Astrocyte (in vitro differentiated cells and primary cell): ENCODE measurements at regions not wholly inside any gene's neighbourhood (a gene's known extent, or its start where the extent isn't known, plus 50 kb on each side); places are given as distances from the start of the nearest gene placed in this dataset.
"Not testable (repeated sequence)": the region's sequence is repeated elsewhere in the genome, so short reads cannot be mapped to it uniquely, and the experiment has no call there.

Experiments used
- DNase-seq: peaks from one replicate; pipeline ENCODE4 v3.0.0-alpha.2; 2010; ENCODE audit warnings: low read depth
- FAIRE-seq: peaks from 2 replicates; lab custom pipeline; 2011; peaks lifted over from hg19 to GRCh38; lab: Jason Lieb, UNC
- H2AFZ ChIP-seq: 2 replicates; pipeline ENCODE4 v1.6.0; 2012; ENCODE audit warnings: low read depth, low read length, inconsistent platforms
- H3K27ac ChIP-seq: 2 replicates; pipeline ENCODE4 v1.5.1; 2011; ENCODE audit warnings: low read depth, low read length, inconsistent platforms
- H3K27me3 ChIP-seq: 2 replicates; pipeline ENCODE4 v1.6.0; 2011; ENCODE audit warnings: low read length, inconsistent platforms; ENCODE audit not compliant: insufficient read depth
- H3K36me3 ChIP-seq: 2 replicates; pipeline ENCODE4 v1.5.1; 2011; ENCODE audit warnings: low read length, inconsistent platforms; ENCODE audit not compliant: insufficient read depth
- H3K4me1 ChIP-seq: 2 replicates; pipeline ENCODE4 v1.5.1; 2011; ENCODE audit warnings: low read length, inconsistent platforms; ENCODE audit not compliant: insufficient read depth
- H3K4me2 ChIP-seq: 2 replicates; pipeline ENCODE4 v1.6.0; 2012; ENCODE audit warnings: low read length, inconsistent platforms
- H3K4me3 ChIP-seq: 2 replicates; pipeline ENCODE4 v1.5.1; 2011; ENCODE audit warnings: low read depth, mild to moderate bottlenecking, low read length, inconsistent platforms; ENCODE audit not compliant: insufficient read depth
- H3K79me2 ChIP-seq: 2 replicates; pipeline ENCODE4 v1.6.0; 2012; ENCODE audit warnings: mild to moderate bottlenecking, low read length, inconsistent platforms; ENCODE audit not compliant: insufficient read depth
- H3K9ac ChIP-seq: 2 replicates; pipeline ENCODE4 v1.6.0; 2012; ENCODE audit warnings: mild to moderate bottlenecking, low read length, inconsistent platforms
- H3K9me3 ChIP-seq: 2 replicates; pipeline ENCODE4 v1.5.1; 2012; ENCODE audit warnings: low read depth, mild to moderate bottlenecking, low read length, inconsistent platforms; ENCODE audit not compliant: insufficient read depth
- H4K20me1 ChIP-seq: 2 replicates; pipeline ENCODE4 v1.6.0; 2012; ENCODE audit warnings: low read length, inconsistent platforms; ENCODE audit not compliant: insufficient read depth
- H3K27ac Mint-ChIP-seq: one replicate; pipeline ENCODE4 v1.8.0; 2021; ENCODE audit warnings: mild to moderate bottlenecking, mixed read lengths; ENCODE audit not compliant: unreplicated experiment
- H3K27me3 Mint-ChIP-seq: one replicate; pipeline ENCODE4 v1.8.0; 2021; ENCODE audit warnings: low read depth, mixed read lengths; ENCODE audit not compliant: unreplicated experiment
- H3K36me3 Mint-ChIP-seq: one replicate; pipeline ENCODE4 v1.8.0; 2021; ENCODE audit warnings: low read depth, mixed read lengths; ENCODE audit not compliant: unreplicated experiment
- H3K4me1 Mint-ChIP-seq: one replicate; pipeline ENCODE4 v1.8.0; 2021; ENCODE audit warnings: low read depth, mixed read lengths; ENCODE audit not compliant: unreplicated experiment
- H3K4me3 Mint-ChIP-seq: one replicate; pipeline ENCODE4 v1.8.0; 2021; ENCODE audit warnings: mild to moderate bottlenecking, moderate library complexity, mixed read lengths; ENCODE audit not compliant: unreplicated experiment
- H3K9me3 Mint-ChIP-seq: one replicate; pipeline ENCODE4 v1.8.0; 2021; ENCODE audit warnings: mild to moderate bottlenecking, mixed read lengths; ENCODE audit not compliant: unreplicated experiment
- CTCF ChIP-seq: IDR thresholded peaks from 2 replicates; pipeline ENCODE4 v1.5.1; 2011; ENCODE audit warnings: low read depth, mild to moderate bottlenecking, inconsistent platforms, low read length, moderate library complexity; ENCODE audit not compliant: insufficient read depth
- EZH2 ChIP-seq: IDR thresholded peaks from 2 replicates; pipeline ENCODE4 v1.6.1; 2012; ENCODE audit warnings: mild to moderate bottlenecking, low read length, inconsistent platforms; ENCODE audit not compliant: insufficient read depth

- no peaks in the 10 kb centered on the region for H4K20me1 ChIP-seq
- no peak overlapping the region for H2AFZ ChIP-seq
- no peak overlapping the region for H3K4me3 Mint-ChIP-seq
- H3K79me2 ChIP-seq, result no peaks in the 10 kb centered on the region
- peak overlapping the region; percentile 31 for H3K4me2 ChIP-seq
- no peaks in the 10 kb centered on the region for H3K9me3 ChIP-seq
- no peaks in the 10 kb centered on the region for H3K36me3 ChIP-seq
- no peak for FAIRE-seq
- no peaks in the 10 kb centered on the region for H3K27me3 Mint-ChIP-seq
- H3K27ac Mint-ChIP-seq, result no peak overlapping the region
- TF ChIP-seq CTCF (no peak), EZH2 (no peak)
- H3K4me1 Mint-ChIP-seq, result peaks cover 8% of the 10 kb centered on the region
- H3K27me3 ChIP-seq, result no peaks in the 10 kb centered on the region
- H3K4me1 ChIP-seq, result no peaks in the 10 kb centered on the region
- peaks cover 2% of the 10 kb centered on the region for H3K9me3 Mint-ChIP-seq
- no peak for DNase-seq
- no peak overlapping the region for H3K9ac ChIP-seq
- no peak overlapping the region for H3K4me3 ChIP-seq
- no peaks in the 10 kb centered on the region for H3K36me3 Mint-ChIP-seq
- H3K27ac ChIP-seq, result no peak overlapping the region
Measured at GRCh38 chr5:92543201-92543600, 1037.8 kb downstream of the NR2F1-AS1 start.

DNA sequence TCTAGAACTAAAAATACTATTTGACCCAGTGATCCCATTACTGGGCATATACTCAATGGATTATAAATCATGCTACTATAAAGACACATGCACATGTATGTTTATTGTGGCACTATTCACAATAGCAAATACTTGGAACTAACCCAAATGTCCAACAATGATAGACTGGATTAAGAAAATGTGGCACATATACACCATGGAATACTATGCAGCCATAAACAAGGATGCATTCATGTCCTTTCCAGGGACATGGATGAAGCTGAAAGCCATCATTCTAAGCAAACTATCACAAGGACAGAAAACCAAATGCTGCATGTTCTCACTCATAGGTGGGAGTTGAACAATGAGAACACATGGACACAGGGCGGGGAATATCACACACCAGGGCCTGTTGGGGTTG, 1039.0 kb downstream of the NR2F1-AS1 start:
- not testable (repeated sequence) for FAIRE-seq

GRCh38 chr5:92527311-92528078, 1053.5 kb downstream of the NR2F1-AS1 start:
- FAIRE-seq, result peak; percentile 17
- Histone ChIP-seq H3K4me2 (no peak overlapping the region), H3K27me3 (no peaks in the 10 kb centered on the region), H3K36me3 (no peaks in the 10 kb centered on the region), H3K9me3 (no peaks in the 10 kb centered on the region), H3K4me1 (no peaks in the 10 kb centered on the region), H3K4me3 (no peak overlapping the region), H4K20me1 (no peaks in the 10 kb centered on the region), H3K27ac (no peak overlapping the region), H3K9ac (no peak overlapping the region), H3K79me2 (no peaks in the 10 kb centered on the region), H2AFZ (no peak overlapping the region)
- peak; percentile 36 for DNase-seq
- no peak overlapping the region for H3K27ac Mint-ChIP-seq
- H3K27me3 Mint-ChIP-seq, result no peaks in the 10 kb centered on the region
- TF ChIP-seq CTCF (no peak), EZH2 (no peak)
- H3K9me3 Mint-ChIP-seq, result no peaks in the 10 kb centered on the region
- H3K36me3 Mint-ChIP-seq, result no peaks in the 10 kb centered on the region
- H3K4me1 Mint-ChIP-seq, result peaks cover 6% of the 10 kb centered on the region
- H3K4me3 Mint-ChIP-seq, result no peak overlapping the region

More for the DNA sequence above, 1039.0 kb downstream of the NR2F1-AS1 start:
- H3K4me3 ChIP-seq, H3K27ac Mint-ChIP-seq, H4K20me1 ChIP-seq, H3K27me3 ChIP-seq, DNase-seq, H3K4me3 Mint-ChIP-seq, H3K4me2 ChIP-seq, H3K36me3 Mint-ChIP-seq, H3K9me3 ChIP-seq, H3K27me3 Mint-ChIP-seq, H3K27ac ChIP-seq, H3K9me3 Mint-ChIP-seq, H3K79me2 ChIP-seq, H3K4me1 ChIP-seq, H2AFZ ChIP-seq, H3K4me1 Mint-ChIP-seq, H3K9ac ChIP-seq, H3K36me3 ChIP-seq: not testable (repeated sequence)
